Psoas muscle (tissue), 7 donors: ENCODE measurements at regions not wholly inside any gene's neighbourhood (a gene's known extent, or its start where the extent isn't known, plus 50 kb on each side); places are given as distances from the start of the nearest gene placed in this dataset.

Experiments
- ATAC-seq, 4 donors: fragments of 200-7000 bp; cut with Tn5 transposase; one replicate each; pipeline ENCODE4 v1.9.1; 2020; ENCODE audit warnings: moderate library complexity in 3 of 4, mild to moderate bottlenecking in 2 of 4
- DNase-seq, 2 donors: peaks; one replicate each; pipeline ENCODE4 v3.0.0-alpha.2; 2020
- H3K27ac ChIP-seq: fragments of 200-600 bp; one replicate; pipeline ENCODE4 v1.8.0; 2022
- H3K27me3 ChIP-seq, 3 donors: fragments of 200-600 bp in 1 of 3; one replicate each; pipeline versions ENCODE4 v1.6.1 to v1.8.0; 2013 to 2022; ENCODE audit warnings: low read length in 2 of 3, mild to moderate bottlenecking in 2 of 3, moderate library complexity in 1 of 3; ENCODE audit not compliant: insufficient read depth in 3 of 3
- H3K36me3 ChIP-seq, 2 donors: fragments of 200-600 bp in 1 of 2; one replicate each; pipeline versions ENCODE4 v1.6.1 to v1.8.0; 2013 to 2022; ENCODE audit warnings: low read depth in 1 of 2, mild to moderate bottlenecking in 1 of 2, moderate library complexity in 1 of 2; ENCODE audit not compliant: insufficient read depth in 1 of 2
- H3K4me1 ChIP-seq: fragments of 200-600 bp; one replicate; pipeline ENCODE4 v1.8.0; 2022
- H3K4me3 ChIP-seq: fragments of 200-600 bp; one replicate; pipeline ENCODE4 v1.8.0; 2022; ENCODE audit warnings: mild to moderate bottlenecking
- H3K9me3 ChIP-seq: fragments of 200-600 bp; one replicate; pipeline ENCODE4 v1.8.0; 2022
- WGBS, 3 donors: extraction: QIAGEN DNeasy Blood & Tissue Kit; methylation state at CpG; one replicate each; pipeline versions ENCODE4 v1.1.6 to v1.1.7; 2013; 5-methylcytosine and 5-hydroxymethylcytosine counted together
- intact Hi-C, 2 donors: fragments of 100-400 bp; cut with DNase I; formaldehyde crosslinking; loops; one replicate each; pipeline versions ENCODE4 v1.11.0 to v1.14.2; 2022
- TF ChIP-seq, protein P1 (sequence below): fragments of 200-600 bp; IDR thresholded peaks from one replicate; pipeline ENCODE4 v1.8.0; 2022; ENCODE audit warnings: antibody characterized with exemption
- donor health status: healthy with polysubstance abuse.
- donor health status: DM: no; HTN: no; CAD: no; lungs with moderate emphysema.
- donor health status: Bipolar disorder and iron deficiency.
- donor health status: healthy.
- donor health status: DM: yes; HTN: yes; CAD: no.
- donor health status: DM: no; HTN: no; CAD: no.
- donor health status: DM: yes; HTN: yes; CAD: no.

DNA sequence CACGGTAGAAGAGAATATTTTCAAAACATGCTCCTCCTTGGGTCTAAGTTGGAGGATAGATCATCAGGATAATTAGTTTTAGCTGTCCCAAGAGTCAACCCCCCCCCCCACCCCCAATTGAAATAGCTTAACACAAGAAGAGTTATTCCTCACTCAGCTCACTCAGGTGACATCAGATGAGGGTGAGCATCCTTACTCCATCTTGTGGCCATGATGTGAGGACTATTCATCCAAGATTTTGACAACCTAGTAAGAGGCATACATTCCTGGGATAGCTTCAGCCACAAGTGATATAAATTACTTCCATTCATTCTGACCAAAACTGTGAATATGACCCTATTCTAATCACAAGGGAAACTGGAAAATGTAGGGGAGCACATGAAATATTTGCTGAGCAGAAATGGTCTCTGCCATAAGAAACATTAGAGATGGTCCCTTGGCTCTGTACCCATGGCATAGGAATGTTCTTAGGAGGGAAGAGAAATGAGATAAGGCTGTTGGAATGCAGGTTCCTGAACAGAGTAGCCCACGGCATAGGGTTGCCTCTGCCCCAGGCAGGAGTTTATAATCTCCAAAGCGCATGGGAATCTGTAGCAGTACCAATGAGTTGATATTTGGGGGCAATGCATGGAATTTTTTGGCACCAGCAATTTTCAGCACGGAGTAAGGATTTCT lies 257.2 kb downstream of the CYRIA start:
- TF ChIP-seq, protein P1, sequence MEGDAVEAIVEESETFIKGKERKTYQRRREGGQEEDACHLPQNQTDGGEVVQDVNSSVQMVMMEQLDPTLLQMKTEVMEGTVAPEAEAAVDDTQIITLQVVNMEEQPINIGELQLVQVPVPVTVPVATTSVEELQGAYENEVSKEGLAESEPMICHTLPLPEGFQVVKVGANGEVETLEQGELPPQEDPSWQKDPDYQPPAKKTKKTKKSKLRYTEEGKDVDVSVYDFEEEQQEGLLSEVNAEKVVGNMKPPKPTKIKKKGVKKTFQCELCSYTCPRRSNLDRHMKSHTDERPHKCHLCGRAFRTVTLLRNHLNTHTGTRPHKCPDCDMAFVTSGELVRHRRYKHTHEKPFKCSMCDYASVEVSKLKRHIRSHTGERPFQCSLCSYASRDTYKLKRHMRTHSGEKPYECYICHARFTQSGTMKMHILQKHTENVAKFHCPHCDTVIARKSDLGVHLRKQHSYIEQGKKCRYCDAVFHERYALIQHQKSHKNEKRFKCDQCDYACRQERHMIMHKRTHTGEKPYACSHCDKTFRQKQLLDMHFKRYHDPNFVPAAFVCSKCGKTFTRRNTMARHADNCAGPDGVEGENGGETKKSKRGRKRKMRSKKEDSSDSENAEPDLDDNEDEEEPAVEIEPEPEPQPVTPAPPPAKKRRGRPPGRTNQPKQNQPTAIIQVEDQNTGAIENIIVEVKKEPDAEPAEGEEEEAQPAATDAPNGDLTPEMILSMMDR: no peak
- peaks cover 0 to 3% (median 0%) of the 10 kb centered on the region in 3 donors for H3K27me3 ChIP-seq
- H3K4me1 ChIP-seq: peaks cover 8% of the 10 kb centered on the region
- ATAC-seq: no peak
- no peak overlapping the region for H3K4me3 ChIP-seq
- whole genome bisulfite sequencing, 3 donors: 57 to 69% (median 67%) methylated on average over 4 of the region's 4 CpGs
- no peaks in the 10 kb centered on the region for H3K36me3 ChIP-seq
- no peak for DNase-seq
- H3K9me3 ChIP-seq: no peaks in the 10 kb centered on the region
- intact Hi-C loops: no loop called here
- H3K27ac ChIP-seq: no peak overlapping the region

DNA sequence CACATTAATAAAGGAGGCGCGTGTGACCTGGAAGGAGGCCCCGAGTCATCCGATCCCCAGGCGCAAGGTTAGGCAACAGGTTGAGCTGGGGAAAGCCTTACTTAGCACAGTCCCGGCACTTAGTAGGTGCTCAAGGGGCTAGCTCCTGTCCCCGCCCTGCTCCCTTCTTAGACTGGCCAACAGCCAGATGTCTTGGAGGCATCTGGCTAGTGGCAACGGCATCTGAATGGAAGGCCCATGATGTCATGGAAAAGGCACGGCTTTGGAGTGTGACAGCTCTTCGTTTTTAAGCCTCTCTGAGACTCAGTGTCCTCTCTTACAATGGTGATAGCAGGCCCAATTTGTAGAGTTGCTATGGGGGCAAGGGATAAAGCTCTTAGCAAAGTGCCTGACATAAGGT lies 258.3 kb downstream of the CYRIA start:
- Histone ChIP-seq H3K27me3 (peaks cover 0 to 3% (median 0%) of the 10 kb centered on the region in 3 donors), H3K27ac (no peak overlapping the region), H3K9me3 (no peaks in the 10 kb centered on the region), H3K4me3 (no peak overlapping the region), H3K4me1 (peaks cover 8% of the 10 kb centered on the region), H3K36me3 (no peaks in the 10 kb centered on the region)
- ATAC-seq (peak; percentile 66 to 93 (median 80)), DNase-seq (peak in 1 of 2 donors; percentile 50)
- 39 to 48% (median 41%) methylated on average over 10 of the region's 10 CpGs for WGBS, 3 donors
- TF ChIP-seq, protein P1: no peak
- intact Hi-C loops: no loop called here

DNA sequence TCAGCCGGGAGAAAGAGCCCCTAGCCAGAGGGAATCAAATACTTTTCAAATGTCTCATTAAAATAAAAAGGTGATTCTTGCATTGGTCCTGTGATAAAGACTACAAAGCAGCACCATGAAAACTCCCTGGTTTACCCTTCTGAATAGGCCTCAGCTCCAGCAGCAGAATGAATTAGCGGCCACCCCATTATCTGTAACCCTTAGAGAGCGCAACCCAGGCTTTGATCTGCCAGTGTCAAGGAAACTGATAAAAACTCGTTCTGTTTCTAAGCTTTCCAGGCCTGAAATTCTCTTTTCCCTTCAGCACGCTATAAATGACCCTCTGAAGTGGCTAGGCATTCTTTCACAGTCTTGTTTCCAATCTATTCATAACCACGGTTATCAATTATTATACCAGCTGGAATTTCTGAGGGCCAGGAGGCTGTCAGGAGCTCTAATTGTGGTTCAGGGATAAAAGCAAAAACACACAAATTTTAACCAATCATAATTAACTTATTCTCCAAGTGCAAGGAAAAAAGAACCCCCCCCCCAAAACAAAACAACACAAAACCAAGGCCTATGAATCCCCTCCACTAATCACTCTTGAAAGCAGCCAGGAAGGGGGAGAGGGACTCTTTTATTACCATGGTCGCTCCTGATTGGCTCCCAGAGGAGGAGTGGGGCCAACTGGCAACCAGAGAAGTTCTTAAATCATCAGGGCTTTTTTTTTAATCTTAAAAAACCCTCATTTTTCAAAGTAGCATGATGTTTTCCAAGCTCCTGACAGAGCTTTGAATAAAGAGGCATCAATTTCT lies 258.9 kb downstream of the CYRIA start:
- 60 to 66% (median 65%) methylated on average over 7 of the region's 7 CpGs for WGBS, 3 donors

DNA sequence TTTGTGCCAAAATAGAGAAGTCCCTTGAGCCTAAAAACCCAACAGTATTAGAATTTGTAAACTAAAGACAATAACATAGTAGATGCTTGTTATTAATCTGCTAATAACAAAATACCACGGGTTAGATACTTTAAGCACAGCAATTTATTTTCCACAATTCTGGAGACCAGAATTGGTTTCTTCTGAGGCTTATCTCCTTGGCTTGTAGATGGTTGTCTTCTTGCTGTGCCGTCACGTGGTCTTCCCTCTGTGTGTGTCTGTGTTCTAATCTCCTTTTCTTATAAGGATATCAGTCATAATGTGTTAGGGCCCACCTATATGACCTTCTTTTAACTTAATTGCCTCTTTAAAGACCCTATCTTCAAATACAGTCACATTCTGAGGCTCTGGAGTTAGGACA lies 260.1 kb downstream of the CYRIA start:
- Histone ChIP-seq H3K27me3 (peaks cover 0 to 3% (median 0%) of the 10 kb centered on the region in 3 donors), H3K27ac (no peak overlapping the region), H3K4me1 (peaks cover 8% of the 10 kb centered on the region), H3K4me3 (no peak overlapping the region), H3K36me3 (no peaks in the 10 kb centered on the region), H3K9me3 (no peaks in the 10 kb centered on the region)
- 83 to 94% (median 92%) methylated on average over 3 of the region's 3 CpGs for WGBS, 3 donors
- TF ChIP-seq, protein P1: no peak
- intact Hi-C loops: no loop called here
- ATAC-seq (no peak), DNase-seq (no peak)

More for the DNA sequence above, 258.9 kb downstream of the CYRIA start:
- intact Hi-C loops: no loop called here
- Histone ChIP-seq H3K9me3 (no peaks in the 10 kb centered on the region), H3K27ac (no peak overlapping the region), H3K27me3 (peaks cover 0 to 3% (median 0%) of the 10 kb centered on the region in 3 donors), H3K4me3 (no peak overlapping the region), H3K36me3 (no peaks in the 10 kb centered on the region), H3K4me1 (peaks cover 8% of the 10 kb centered on the region)
- ATAC-seq (peak in 2 of 4 donors; percentile 19 to 23), DNase-seq (no peak)
- TF ChIP-seq, protein P1: no peak
